ENCODE measurements at regions not wholly inside any gene's neighbourhood (a gene's known extent, or its start where the extent isn't known, plus 50 kb on each side); places are given as distances from the start of the nearest gene placed in this dataset.

DNA sequence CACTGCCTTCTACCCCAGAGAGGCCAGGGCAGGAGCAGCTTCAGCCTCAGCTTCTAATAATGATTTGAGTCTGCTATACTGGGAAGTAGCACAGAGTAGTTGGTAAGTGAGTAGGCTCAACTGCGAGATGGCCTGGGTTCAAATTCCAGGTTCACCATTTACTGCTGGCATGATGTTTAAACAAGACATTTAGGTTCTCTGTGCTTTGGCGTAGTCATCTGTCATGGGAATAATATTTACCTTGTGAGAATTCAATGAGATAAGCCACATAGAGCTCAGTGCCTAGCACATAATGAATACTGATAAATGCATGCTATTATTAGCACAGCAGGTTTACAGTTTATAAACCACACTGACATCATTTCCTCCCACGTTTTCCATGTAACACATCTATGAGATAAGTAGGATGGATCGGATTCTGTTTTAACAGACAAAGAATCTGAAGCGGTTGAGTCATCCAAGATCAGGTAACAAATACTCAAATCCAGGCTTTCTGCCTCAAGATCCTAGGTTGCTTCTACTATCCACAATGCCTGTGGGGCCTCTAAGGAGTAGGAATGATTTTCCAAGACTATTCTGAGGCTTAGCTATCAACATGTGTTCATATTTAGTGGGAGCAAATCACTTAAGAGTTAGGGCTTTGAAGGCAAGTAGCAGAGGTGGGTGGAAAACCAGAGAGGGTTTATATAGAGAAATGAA is 72.9 kb upstream of the DTNBP1 start:
- Histone ChIP-seq H3K36me3 (replicated peaks; ENCODE audit: low read depth, low read length) (no peaks in the 10 kb centered on the region), H3K27me3 (ENCODE audit: low read depth, low read length) (no peaks in the 10 kb centered on the region), H3K9me3 (ENCODE audit: insufficient read depth, low read length) (no peaks in the 10 kb centered on the region), H4K20me1 (ENCODE audit: insufficient read depth, low read length) (no peaks in the 10 kb centered on the region), H3K4me2 (ENCODE audit: low read length) (no peak overlapping the region), H3K4me1 (ENCODE audit: low read length) (no peaks in the 10 kb centered on the region), H3K79me2 (ENCODE audit: low read length) (no peaks in the 10 kb centered on the region), H3K27ac (ENCODE audit: low read length) (no peak overlapping the region), H3K9ac (ENCODE audit: low read length) (no peak overlapping the region), H3K4me3 (ENCODE audit: low read length) (no peak overlapping the region), H2AFZ (ENCODE audit: low read depth, low read length) (no peak overlapping the region)
- TF ChIP-seq, protein P1, sequence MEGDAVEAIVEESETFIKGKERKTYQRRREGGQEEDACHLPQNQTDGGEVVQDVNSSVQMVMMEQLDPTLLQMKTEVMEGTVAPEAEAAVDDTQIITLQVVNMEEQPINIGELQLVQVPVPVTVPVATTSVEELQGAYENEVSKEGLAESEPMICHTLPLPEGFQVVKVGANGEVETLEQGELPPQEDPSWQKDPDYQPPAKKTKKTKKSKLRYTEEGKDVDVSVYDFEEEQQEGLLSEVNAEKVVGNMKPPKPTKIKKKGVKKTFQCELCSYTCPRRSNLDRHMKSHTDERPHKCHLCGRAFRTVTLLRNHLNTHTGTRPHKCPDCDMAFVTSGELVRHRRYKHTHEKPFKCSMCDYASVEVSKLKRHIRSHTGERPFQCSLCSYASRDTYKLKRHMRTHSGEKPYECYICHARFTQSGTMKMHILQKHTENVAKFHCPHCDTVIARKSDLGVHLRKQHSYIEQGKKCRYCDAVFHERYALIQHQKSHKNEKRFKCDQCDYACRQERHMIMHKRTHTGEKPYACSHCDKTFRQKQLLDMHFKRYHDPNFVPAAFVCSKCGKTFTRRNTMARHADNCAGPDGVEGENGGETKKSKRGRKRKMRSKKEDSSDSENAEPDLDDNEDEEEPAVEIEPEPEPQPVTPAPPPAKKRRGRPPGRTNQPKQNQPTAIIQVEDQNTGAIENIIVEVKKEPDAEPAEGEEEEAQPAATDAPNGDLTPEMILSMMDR (IDR thresholded peaks at IDR 0.05; ENCODE audit: low read depth, low read length): no peak
- no peak for TF ChIP-seq EZH2phosphoT487 (IDR thresholded peaks at IDR 0.05; ENCODE audit: low read depth)

DNA sequence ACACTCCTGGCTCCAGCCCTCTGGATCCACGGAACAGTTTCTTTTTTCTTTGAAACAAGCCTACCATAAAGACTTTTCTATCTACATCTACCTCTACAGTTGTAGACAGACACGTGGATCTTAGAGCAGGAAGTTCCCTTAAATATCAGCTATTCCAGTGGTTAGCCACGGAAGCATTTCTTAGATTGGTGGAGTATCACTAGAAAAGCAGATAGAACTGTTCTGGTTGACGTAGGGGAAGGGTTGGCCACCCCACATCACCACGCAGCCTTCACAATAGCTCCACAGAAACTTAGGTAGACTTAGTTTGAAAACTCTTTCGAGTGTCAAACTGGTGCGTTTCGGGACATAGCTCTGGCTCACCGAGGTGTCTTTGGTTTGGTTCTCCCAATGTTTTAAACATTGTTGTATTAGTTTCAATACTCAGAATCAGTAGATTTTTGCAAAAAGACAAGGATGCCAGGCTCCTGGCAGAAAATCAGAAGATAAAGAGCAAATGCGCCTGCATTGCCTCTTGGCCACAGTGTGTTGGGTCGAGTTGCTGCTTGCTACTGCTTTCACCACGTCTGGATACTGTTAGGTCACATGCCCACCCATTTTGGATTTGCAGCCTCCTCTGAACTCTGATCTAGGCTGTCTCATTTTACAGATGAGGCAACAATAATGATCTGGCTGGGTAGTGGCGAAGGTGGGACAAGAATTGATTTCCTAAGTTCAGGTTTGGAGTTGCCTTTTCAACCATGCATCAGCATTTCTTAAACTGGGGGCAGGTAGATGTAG is 71.5 kb upstream of the DTNBP1 start:
- Histone ChIP-seq H2AFZ (ENCODE audit: low read depth, low read length) (no peak overlapping the region), H3K27me3 (ENCODE audit: low read depth, low read length) (no peaks in the 10 kb centered on the region), H3K4me3 (ENCODE audit: low read length) (no peak overlapping the region), H3K36me3 (replicated peaks; ENCODE audit: low read depth, low read length) (no peaks in the 10 kb centered on the region), H3K9ac (ENCODE audit: low read length) (no peak overlapping the region), H3K27ac (ENCODE audit: low read length) (no peak overlapping the region), H3K79me2 (ENCODE audit: low read length) (no peaks in the 10 kb centered on the region), H3K4me1 (ENCODE audit: low read length) (no peaks in the 10 kb centered on the region), H3K4me2 (ENCODE audit: low read length) (no peak overlapping the region), H4K20me1 (ENCODE audit: insufficient read depth, low read length) (no peaks in the 10 kb centered on the region), H3K9me3 (ENCODE audit: insufficient read depth, low read length) (no peaks in the 10 kb centered on the region)
- TF ChIP-seq, protein P1 (IDR thresholded peaks at IDR 0.05; ENCODE audit: low read depth, low read length): no peak
- no peak for TF ChIP-seq EZH2phosphoT487 (IDR thresholded peaks at IDR 0.05; ENCODE audit: low read depth)

DNA sequence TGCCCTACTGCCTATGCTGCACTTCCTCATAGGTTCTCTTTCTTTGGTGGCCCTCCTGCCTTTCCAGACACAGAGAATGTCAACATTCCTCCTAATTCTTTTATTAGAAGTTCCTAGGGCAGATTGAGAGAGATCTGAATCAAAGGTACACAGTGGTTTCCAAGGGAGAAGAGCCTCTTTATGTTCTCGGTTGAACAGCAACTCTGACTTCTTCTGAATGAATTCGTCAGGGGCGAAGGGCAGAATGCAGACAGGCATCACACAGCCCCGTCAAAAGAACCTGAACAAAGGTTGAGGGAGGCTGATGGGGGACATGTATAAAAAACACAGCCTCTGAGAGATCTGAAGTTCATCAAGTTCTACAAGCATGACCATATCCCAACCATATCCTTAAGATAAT is 68.1 kb upstream of the DTNBP1 start:
- H3K9me3 ChIP-seq (ENCODE audit: insufficient read depth, low read length): no peaks in the 10 kb centered on the region
- no peak overlapping the region for H3K27ac ChIP-seq (ENCODE audit: low read length)
- no peaks in the 10 kb centered on the region for H3K4me1 ChIP-seq (ENCODE audit: low read length)
- no peaks in the 10 kb centered on the region for H4K20me1 ChIP-seq (ENCODE audit: insufficient read depth, low read length)
- no peak overlapping the region for H3K4me3 ChIP-seq (ENCODE audit: low read length)
- H3K27me3 ChIP-seq (ENCODE audit: low read depth, low read length): no peaks in the 10 kb centered on the region
- TF ChIP-seq EZH2phosphoT487 (IDR thresholded peaks at IDR 0.05; ENCODE audit: low read depth): no peak
- TF ChIP-seq, protein P1 (IDR thresholded peaks at IDR 0.05; ENCODE audit: low read depth, low read length): no peak
- H3K36me3 ChIP-seq (replicated peaks; ENCODE audit: low read depth, low read length): no peaks in the 10 kb centered on the region
- no peak overlapping the region for H2AFZ ChIP-seq (ENCODE audit: low read depth, low read length)
- H3K9ac ChIP-seq (ENCODE audit: low read length): no peak overlapping the region
- no peaks in the 10 kb centered on the region for H3K79me2 ChIP-seq (ENCODE audit: low read length)
- no peak overlapping the region for H3K4me2 ChIP-seq (ENCODE audit: low read length)

DNA sequence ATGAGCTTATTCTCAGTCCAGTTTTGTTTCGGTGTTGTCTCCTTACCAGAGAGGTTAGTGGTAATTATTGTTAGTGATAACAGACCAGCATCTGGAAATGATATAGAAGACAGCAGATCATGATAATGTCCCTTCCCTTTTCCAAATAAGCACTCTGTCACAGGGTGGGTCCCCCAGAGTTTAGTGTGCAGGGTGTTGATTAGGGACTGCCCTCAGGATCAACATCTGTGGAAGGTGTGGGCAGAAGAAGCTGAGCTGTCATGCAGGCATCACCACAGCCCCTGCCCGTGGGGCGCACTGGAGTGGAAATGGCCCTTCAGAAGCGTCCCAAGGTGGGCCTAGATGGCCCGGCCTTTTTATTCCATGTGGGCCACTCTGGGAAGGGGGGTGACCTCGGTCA is 67.6 kb upstream of the DTNBP1 start:
- no peak overlapping the region for H2AFZ ChIP-seq (ENCODE audit: low read depth, low read length)
- H3K4me1 ChIP-seq (ENCODE audit: low read length): no peaks in the 10 kb centered on the region
- TF ChIP-seq, protein P1 (IDR thresholded peaks at IDR 0.05; ENCODE audit: low read depth, low read length): no peak
- no peak for TF ChIP-seq EZH2phosphoT487 (IDR thresholded peaks at IDR 0.05; ENCODE audit: low read depth)
- H3K27me3 ChIP-seq (ENCODE audit: low read depth, low read length): no peaks in the 10 kb centered on the region
- no peaks in the 10 kb centered on the region for H3K9me3 ChIP-seq (ENCODE audit: insufficient read depth, low read length)
- H4K20me1 ChIP-seq (ENCODE audit: insufficient read depth, low read length): no peaks in the 10 kb centered on the region
- H3K79me2 ChIP-seq (ENCODE audit: low read length): no peaks in the 10 kb centered on the region
- no peak overlapping the region for H3K27ac ChIP-seq (ENCODE audit: low read length)
- H3K36me3 ChIP-seq (replicated peaks; ENCODE audit: low read depth, low read length): no peaks in the 10 kb centered on the region
- no peak overlapping the region for H3K4me2 ChIP-seq (ENCODE audit: low read length)
- H3K4me3 ChIP-seq (ENCODE audit: low read length): no peak overlapping the region
- no peak overlapping the region for H3K9ac ChIP-seq (ENCODE audit: low read length)
